NCI-H69 (cell line): ENCODE measurements at regions not wholly inside any gene's neighbourhood (a gene's known extent, or its start where the extent isn't known, plus 50 kb on each side); places are given as distances from the start of the nearest gene placed in this dataset.
"Not testable (repeated sequence)": the region's sequence is repeated elsewhere in the genome, so short reads cannot be mapped to it uniquely, and the experiment has no call there.

Source experiments
- DNase-seq: peaks from one replicate; lab custom pipeline; 2025; lab: John Stamatoyannopoulos, UW

DNA sequence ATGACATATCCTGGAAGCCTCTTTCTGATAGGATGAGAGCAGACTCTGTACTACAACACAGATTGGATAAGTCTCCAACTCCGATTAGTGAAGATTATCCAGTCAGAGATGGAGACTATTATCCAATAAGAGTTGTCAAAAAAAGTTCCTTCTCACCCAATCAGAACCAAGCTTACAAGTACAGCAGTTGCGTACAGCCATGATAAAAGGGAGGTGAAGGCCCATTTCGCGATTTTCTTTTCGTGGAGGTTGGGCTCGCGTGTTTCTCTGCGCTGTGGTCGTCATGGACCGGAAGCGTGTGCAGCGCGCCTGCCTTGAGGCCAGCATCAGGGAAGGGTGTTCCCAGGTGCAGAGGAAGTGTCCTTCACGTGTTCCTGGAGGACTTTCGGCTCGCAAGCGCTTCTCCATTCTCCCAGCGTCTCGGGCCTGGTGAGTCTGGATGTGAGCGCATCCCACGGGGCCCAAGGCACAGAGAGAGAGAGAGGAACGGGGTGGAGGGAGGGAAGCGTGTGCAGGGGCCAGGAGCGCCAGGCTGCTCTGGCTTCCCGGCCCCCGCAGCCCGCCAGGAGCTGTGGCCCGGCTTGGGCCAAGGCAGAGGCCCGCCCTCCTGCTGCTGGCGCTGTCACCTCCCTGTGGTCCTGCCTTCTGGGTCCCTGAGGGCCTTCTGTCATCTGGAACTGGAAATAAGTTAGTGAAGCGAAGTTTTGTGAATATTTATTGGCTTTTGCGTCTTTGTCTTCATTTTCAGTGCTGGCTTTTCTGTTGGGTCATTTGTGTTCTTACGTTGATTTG lies 53.9 kb downstream of the CDRT15L2 start:
- not testable (repeated sequence) for DNase-seq

DNA sequence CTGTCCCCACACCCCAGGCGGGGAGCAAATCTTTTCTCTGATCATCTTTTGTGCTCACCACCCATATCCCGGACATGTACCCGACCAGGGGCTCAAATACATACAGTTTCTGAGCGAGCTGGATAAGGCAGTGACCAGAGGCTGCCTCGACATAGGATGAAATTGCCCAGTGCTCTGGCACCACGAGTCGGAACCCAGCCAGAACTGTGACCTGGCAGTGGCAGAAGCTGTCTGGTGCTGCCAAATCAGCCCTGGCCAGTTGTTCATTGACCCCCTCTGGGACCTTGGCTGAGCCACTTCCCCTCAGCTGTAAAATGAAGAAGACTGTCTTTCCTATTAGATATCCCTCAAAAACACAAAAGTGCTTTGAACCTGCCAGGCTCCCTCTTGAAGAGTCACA lies 60.6 kb downstream of the CDRT15L2 start:
- not testable (repeated sequence) for DNase-seq

DNA sequence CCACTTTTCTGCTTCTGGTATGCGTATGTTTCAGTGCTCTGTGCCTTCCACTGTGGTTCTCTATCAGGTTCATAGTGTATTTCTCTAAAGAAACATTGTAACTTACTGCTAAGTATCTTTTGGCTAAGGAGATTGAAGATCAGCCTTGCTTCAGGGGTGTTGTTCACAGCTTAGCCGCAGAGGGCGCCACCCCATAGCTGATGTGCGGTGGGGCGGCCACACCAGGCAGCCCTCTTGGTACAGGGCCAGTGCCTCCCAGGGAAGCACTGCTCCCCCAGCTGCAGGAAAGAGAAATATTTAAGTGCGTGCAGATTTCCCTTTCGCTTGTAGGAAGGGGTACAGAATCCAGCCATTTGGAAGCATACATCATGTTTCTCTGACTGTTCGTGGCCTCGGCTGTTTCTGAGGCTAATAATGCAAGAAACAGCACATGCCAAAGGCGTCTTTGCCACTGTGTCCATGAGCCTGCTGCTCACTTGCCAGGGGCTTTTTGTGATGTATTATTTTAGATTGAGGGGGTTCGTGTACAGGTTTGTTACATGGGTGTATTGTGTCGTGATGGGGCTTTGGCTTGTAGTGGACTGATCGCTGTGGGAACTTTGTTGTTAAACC lies 67.2 kb downstream of the CDRT15L2 start:
- DNase-seq = peak; percentile 74

DNA sequence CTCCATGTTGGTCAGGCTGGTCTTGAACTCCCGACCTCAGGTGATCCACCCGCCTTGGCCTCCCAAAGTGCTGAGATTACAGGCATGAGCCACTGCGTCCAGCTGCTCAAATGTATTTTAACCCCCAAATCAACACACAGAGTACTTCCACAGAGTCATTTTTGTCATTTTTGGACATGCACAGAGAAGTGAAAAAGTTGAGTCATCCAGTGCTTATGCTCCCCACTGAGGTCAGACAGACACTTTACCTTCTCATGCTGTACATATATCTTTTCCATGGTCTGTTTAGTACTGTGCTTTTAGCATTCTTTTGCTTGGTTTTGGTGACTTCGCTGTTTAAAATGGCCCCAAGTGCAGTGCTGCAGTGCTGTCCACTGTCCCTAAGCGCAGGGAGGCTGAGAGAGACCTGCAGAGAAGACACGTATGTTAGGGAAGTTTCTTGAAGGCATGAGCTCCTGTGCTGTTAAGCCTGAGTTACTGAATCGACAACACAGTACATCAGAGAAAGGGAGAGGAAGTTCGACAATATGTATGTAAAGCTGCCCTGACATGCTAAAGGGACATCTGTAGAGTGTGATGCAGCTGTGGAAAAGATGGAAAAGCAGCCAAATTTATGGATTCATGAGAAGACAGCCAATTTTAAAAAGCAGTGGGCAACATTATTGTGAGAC lies 69.7 kb downstream of the CDRT15L2 start:
- not testable (repeated sequence) for DNase-seq

DNA sequence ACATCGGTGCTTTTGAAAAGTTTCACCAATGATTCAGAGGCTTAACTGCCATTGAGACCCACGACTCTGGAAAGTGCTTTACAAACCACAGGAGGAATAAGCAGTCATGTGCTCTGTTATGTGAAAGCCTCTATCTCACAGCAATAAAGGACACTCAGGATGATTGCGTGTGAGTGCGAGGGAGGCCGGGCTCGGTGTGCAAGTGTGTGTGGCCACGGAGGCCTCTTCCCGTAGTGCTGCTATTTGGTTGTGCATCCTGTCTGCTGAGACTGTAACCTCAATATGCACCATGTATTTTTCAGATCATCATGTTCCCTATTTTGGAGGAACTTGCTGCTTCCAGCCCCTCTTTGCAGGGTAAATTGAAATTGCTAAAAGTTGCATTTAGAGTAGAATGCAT lies 71.5 kb downstream of the CDRT15L2 start:
- not testable (repeated sequence) for DNase-seq

DNA sequence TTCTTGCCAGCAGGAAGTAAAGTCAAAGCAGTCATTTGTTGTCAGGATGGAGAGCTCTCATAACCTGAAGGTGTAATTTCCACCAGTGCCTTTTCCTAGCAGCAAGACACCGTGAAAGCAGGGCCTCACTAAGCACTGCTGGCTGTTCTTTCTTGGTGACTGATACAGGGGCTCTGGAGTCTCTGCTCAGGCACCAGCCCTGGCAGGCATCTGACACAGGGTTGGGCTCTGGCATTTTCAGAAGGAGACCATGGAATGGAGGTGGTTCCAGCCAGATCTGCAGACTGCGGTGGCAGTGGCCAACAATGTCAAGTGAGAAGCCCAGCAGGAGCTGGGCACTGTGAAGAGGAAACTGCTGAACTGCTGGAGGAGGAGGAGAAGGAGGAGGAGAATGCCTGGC lies 72.2 kb downstream of the CDRT15L2 start:
- DNase-seq = peak; percentile 48

DNA sequence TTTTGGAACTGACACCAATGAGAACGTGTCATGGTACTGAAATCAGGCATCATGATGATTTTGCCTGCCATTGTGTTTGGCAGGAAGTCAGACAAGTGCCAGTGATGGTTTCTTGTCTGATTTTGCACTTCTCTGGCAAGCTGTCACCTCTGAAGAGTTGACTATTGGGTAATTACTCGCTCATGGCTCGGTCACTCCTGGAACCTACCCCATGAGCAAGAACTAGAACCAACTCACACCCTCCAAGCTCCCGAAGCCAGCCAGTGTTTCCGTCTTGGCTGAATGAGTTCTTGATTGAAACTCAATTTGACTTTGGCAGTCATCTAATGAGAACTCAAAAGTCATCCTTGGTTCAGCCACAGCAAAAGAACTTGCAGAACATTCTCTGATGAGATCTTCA lies 73.9 kb downstream of the CDRT15L2 start:
- DNase-seq = not testable (repeated sequence)

DNA sequence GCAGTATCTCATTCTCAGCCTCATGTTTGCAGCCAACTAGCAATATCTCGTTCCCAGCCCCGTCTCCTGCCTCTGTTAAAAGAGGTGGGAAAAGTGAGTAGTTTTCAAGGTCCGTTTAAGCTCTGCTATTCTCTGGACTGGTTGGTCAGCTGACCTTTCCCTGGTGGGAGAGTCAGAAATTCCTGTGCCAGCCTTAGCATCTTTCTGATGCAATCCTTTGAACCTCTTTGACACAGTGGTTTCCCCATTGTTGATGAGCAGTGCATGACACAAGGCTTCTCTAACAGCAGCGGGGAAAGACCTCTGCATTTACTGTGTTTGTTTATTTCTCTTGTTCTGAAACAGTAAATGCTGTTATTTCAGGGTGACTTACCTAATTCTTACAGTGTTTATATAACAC lies 74.6 kb downstream of the CDRT15L2 start:
- DNase-seq = not testable (repeated sequence)

DNA sequence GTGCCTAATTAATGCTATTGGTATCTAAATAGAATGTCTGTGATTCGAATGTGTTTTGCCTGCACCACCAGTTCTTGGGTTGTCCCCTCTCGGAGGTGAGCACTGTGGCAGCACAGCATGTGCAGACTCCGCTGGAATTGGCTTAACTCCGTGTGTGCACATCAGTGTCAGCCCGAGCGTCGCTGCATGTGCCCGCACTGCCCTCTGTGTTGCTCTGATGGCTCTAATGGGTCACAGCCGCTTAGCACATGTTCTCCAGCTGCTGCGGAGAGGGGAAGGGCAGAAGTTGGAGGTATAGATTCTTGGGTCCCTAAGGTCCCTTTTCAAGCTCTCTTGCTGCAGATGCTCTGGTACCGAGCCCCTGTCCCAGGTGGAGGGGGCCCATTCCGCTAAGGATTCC lies 75.1 kb downstream of the CDRT15L2 start:
- not testable (repeated sequence) for DNase-seq

DNA sequence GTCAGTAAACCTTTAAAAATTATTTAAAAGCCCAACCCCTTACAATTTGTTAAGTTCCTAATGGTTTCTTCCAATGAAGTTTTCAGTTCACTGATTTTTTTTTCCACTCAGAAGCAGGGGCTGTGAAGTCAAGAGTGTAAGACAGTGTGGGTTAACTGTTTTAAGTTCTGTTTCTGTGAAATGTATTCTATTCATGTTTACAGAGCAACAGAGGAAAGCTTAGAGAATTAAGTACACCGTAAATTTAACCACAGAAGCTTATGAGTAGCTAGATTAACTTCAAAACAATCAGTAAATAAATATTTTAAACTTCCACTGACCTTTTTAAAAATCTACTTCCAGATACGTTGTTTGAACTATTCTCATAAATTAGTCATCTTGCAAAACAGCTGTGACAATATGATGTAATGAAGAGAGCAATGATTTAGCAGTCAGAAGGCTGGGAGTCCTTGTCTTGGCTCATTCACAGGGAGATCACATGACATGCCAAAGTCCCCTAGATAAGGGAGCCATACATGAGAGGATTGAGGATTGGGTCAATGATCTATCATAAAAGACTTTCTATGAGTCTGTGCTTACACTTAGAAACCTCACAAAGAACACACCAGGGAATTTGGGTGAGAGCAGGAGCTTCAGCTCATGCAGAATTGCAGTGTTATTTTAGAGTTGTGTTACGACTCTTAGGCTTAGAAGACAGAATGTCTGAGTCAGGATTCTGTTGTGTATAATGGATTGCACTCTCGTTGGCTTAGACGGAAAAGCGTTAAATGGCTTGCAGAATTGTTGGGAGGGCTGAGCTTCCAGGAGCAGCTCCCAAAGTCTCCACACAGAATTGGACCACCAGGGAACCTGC lies 85.8 kb downstream of the CDRT15L2 start:
- not testable (repeated sequence) for DNase-seq

DNA sequence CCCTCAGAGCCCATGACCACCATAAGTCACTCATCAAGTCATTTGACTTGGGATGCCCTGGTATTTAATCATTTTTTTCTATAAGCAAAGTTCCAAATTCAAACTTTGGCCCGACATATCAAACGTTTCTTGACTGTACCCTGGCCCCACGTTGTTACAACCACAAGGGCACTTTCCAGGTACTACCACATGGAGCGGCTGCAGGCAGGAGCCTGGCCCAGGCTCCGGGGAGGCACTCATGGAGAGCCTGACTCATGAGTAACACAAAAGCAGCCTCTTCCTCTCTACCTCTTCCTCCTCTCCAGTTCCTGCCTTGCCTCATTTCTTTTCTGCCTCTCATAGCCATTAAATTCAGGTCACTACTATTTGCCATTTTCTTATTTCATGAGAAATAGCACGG lies 87.2 kb downstream of the CDRT15L2 start:
- DNase-seq = not testable (repeated sequence)

DNA sequence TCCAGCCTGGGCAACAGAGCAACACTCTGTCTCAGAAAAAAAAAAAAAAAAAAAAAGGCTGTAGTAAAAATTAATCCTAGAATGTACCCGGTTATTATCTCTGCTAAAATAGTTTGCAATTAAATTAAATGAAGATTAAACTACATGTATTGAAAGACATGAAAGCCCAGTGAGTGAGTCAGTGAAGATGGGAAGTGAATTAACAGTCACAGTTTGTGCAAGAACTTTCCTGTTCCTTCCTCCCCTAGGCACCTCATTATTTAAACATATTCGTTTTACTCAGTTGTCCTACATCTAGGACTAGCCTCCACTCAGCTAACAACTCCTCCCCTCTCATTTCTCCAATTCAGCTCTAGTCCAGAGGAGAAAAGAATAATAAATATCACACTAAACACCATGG lies 88.2 kb downstream of the CDRT15L2 start:
- DNase-seq = not testable (repeated sequence)

DNA sequence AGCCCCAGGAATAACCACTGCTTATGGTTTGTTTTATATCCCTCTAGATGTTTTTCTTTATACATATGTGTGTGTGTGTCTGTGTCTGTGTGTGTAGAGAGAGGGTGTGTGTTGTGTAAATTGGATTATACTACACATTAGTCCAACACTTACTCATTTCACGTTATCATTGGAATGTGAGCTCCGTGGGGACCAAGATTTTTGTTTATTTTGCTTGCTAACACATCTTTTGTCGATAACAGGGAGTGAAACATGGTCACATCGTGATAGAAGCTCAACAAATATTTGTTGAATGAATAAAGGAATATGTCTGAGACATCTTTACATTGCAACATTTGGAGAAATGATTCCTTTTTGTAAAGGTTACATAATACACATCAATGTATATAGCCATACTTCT lies 88.8 kb downstream of the CDRT15L2 start:
- not testable (repeated sequence) for DNase-seq

DNA sequence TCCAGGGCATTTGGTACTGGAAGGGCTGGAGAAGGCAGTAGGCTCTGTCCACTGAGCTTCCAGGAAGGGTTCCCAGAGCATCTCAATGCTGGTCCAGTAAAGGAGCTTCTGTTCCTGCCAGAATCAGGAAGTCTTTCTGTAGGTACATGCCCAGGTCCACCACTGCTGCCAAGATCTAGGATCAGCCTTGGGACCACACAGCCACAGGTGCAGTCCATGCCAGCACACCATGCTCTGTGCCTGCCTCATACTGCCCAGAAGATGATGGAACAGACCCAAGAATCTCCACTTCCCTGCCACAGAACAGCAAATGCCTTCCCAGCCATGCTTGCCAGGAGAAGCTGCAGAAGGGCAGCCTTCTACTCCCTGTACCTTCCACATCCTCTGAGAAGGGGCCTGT lies 89.3 kb downstream of the CDRT15L2 start:
- not testable (repeated sequence) for DNase-seq

DNA sequence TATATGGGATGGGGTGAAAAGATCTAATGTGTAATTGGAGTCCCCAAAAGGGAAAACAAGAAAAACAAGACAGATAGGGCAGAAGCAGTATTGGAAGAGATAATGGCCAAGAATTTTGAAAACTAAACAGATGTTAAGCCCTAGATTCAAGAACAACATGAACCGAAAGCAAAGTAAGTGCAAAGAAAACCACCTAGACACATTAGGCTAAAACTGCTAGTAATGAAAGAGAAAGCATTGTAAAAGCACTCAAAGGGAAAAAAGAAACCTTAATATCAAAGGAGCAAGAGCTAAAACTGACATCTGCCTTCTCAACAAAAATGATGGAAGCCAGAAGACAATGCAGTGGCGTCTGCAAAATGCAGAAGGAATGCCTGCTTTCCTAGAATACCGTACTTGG lies 91.0 kb downstream of the CDRT15L2 start:
- DNase-seq = not testable (repeated sequence)

DNA sequence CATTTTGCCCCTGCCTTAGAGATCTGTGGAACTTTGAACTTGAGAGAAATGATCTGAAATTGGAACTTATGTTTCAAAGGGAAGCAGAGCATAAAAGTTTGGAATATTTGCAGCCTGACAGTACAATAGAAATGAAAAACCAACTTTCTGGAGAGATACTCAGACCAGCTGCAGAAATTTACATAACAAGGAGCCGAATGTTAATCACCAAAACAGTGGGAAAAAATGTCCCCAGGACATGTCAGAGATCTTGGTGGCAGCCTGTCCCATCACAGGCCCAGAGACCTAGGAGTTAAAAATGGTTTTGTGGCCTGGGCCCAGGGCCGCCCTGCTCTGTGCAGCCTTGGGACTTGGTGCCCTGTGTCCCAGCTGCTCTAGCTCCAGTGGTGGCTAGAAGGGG lies 94.8 kb downstream of the CDRT15L2 start:
- not testable (repeated sequence) for DNase-seq

DNA sequence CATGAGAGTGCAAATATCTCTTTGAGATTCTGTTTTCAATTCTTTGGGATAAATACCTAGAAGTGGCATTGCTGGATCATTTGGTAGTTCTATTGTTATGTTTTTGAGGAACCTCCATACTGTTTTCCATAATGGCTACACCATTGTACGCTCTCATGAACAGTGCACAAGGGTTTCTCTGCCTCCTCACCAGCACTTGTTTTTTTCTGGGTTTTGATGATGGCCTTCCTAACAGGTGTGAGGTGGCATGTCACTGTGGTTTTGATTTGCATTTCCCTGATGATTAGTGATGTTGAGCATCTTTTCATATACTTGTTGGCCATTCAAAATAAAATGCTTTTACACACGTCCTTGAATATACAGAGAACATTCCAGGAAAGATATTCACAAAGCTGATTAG lies 96.2 kb downstream of the CDRT15L2 start:
- not testable (repeated sequence) for DNase-seq

DNA sequence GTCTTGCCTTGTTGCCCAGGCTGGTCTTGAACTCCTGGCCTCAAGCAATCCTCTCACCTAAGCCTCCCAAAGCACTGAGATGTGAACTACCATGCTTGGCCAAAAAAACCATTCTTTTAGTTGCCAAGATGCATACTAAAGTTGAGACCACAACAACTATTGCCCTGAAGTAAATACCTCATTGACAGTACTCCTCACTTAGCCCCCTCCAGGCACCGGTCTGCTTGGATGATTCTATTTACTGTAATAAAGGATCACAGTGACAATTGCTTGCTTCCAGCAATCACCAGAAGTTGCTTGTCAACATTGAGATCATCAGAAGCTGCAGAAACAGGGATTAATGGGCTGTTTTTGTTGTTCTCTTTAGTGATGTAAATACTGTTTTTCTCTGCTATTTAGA lies 97.1 kb downstream of the CDRT15L2 start:
- peak; percentile 11 for DNase-seq

DNA sequence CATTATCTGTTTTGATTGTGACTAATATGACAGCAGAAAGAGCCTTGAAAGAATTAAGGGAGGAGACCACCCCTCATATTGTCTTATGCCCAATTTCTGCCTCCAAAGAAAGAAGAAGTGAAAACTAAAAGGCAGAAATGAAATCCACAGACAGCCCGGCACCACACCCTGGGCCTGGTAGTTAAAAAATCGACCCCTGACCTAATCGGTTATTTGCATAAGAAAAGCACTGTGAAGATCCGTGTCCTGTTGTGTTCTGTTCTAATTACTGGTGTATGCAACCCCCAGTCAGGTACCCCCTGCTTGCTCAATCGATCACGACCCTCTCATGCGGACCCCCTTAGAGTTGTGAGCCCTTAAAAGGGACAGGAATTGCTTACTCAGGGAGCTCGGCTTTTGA lies 97.9 kb downstream of the CDRT15L2 start:
- peak; percentile 9 for DNase-seq

DNA sequence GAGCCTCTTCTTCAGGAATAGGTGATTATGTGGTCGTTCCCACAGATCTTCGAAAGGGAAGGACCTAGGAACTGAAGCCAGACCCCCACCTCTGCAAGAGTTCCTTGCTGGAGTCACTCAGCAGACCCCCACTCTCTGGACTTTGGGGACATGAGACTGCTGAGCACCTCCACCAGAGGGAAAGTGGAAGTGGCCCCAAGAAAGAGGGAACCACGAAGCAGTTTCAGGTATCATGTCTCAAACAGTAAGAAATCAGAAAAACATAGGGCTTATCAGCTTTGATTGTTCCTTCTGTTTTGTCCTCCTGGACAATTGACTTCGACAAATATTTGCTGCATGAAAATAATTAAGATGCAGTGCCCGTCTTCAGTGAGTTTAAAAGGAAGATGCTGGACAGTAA lies 98.9 kb downstream of the CDRT15L2 start:
- not testable (repeated sequence) for DNase-seq

DNA sequence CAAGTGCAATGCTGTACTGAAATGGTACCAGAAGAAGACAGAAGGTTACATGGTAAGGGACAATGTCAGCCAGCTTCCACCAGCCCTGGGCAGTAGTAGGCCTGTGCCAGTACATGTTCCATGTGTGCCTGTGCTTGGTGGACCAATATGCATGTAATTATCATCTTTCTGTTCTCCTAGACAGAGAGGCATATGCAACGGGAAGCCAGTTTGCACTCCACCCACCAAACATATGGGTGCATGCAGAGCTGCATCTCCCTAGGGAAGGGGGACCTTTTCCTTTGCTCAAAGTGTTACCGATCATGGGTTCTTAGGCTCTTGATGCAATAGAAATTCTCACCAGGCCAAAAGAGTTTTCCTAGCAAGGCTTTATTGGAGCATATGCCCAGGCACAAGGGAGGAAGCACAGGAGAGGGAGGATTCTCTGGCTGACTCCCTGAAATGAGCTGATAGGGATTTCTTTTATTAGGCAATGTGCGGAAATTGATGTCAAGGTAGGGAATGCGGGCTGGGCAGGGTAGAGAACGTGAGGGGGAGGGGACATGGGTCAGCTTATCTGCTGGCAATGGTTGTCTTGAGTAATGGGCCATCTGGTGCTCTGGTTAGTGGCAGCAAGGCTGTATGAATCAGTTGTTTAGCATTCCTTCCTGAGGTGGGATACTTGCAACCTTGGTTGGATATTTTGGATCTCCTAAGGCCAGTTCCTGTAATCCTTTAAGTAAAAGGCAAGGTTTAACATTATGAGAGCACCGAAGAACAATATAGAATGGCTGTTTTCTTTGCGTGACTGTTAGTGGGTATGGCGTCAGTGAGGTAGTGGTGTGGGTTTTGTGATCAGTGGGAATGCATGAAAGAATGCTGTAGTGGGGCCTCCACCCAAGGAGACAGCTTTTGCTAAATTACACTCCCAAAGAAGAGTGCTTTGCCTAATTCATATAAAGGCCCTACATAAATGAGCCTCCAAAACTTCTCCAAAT lies 102.5 kb downstream of the CDRT15L2 start:
- DNase-seq = not testable (repeated sequence)
